ENCODE measurements at regions not wholly inside any gene's neighbourhood (a gene's known extent, or its start where the extent isn't known, plus 50 kb on each side); places are given as distances from the start of the nearest gene placed in this dataset.

- no peak for TF ChIP-seq MAX (IDR thresholded peaks at IDR 0.05)
- TF ChIP-seq ZSCAN20 (CRISPR knock-in tag; IDR thresholded peaks at IDR 0.05), result no peak
- no peak for TF ChIP-seq ZNF302 (CRISPR knock-in tag; IDR thresholded peaks at IDR 0.05)
- TF ChIP-seq BHLHE40 (IDR thresholded peaks at IDR 0.05; ENCODE audit: low read depth, low read length), result no peak
- TF ChIP-seq CBX8 (IDR thresholded peaks at IDR 0.05), result no peak
Observed at GRCh38 chr2:12603781-12604295, 112.9 kb upstream of the TRIB2 start (continued).

- DNase-seq (ENCODE audit: low read depth in 1 of 2, low spot score in 1 of 2), result no peak
- Histone ChIP-seq H3K4me1 (no peaks in the 10 kb centered on the region), H3K4me3 (no peak overlapping the region), H3K27ac (no peak overlapping the region), H3K9me3 (no peaks in the 10 kb centered on the region), H3K4me2 (no peak overlapping the region)
- FAIRE-seq, result no peak
- TF ChIP-seq HOXB5 (CRISPR knock-in tag; IDR thresholded peaks at IDR 0.05), result no peak
- TF ChIP-seq RNF2 (IDR thresholded peaks at IDR 0.05; ENCODE audit: borderline replicate concordance, low read depth), result no peak
- TF ChIP-seq MAX (IDR thresholded peaks at IDR 0.05), result no peak
- TF ChIP-seq ZFP36 (IDR thresholded peaks at IDR 0.05; ENCODE audit: borderline replicate concordance, partially characterized antibody), result no peak
- no peak for TF ChIP-seq BCL3 (IDR thresholded peaks at IDR 0.05)
- ATAC-seq, result no peak
- WGBS (ENCODE audit: missing lambda C conversion rate), result 3% methylated on average over 2 of the region's 2 CpGs
- POLR2A ChIA-PET, result no interaction called here
- CTCF ChIA-PET, result no interaction called here
Observed at GRCh38 chr2:12604341-12604740, 112.4 kb upstream of the TRIB2 start.

- Histone ChIP-seq H3K9me3 (no peaks in the 10 kb centered on the region), H3K4me1 (no peaks in the 10 kb centered on the region), H3K4me2 (no peak overlapping the region), H3K4me3 (no peak overlapping the region), H3K27ac (no peak overlapping the region)
- no peak for FAIRE-seq
- 0% methylated on average over 1 of the region's 1 CpG for WGBS (ENCODE audit: missing lambda C conversion rate)
- ChIA-PET CTCF (no interaction called here), POLR2A (no interaction called here)
- no peak for DNase-seq (ENCODE audit: low read depth in 1 of 2, low spot score in 1 of 2)
- TF ChIP-seq REST (IDR thresholded peaks at IDR 0.05) (no peak), EP300 (IDR thresholded peaks at IDR 0.05) (no peak), NFE2L2 (conservative IDR thresholded peaks at IDR 0.05; ENCODE audit: low read length) (no peak), BCL3 (IDR thresholded peaks at IDR 0.05) (no peak), ELK1 (IDR thresholded peaks at IDR 0.05; ENCODE audit: low read depth, low read length) (no peak), POLR2AphosphoS2 (conservative IDR thresholded peaks at IDR 0.05; ENCODE audit: low read length) (no peak), E2F6 (IDR thresholded peaks at IDR 0.05; ENCODE audit: borderline replicate concordance, low read depth) (no peak), JUN (IDR thresholded peaks at IDR 0.05) (no peak), RARB (CRISPR knock-in tag; IDR thresholded peaks at IDR 0.05) (no peak), NPAS2 (CRISPR knock-in tag; IDR thresholded peaks at IDR 0.05; ENCODE audit: borderline replicate concordance) (no peak), ZSCAN20 (CRISPR knock-in tag; IDR thresholded peaks at IDR 0.05) (no peak), RCOR1 (IDR thresholded peaks at IDR 0.05; ENCODE audit: low read depth, low read length) (no peak), RAD21 (conservative IDR thresholded peaks at IDR 0.05 in 1 of 2, IDR thresholded peaks at IDR 0.05 in 1 of 2) (no peak)
- ATAC-seq, result no peak
Observed at GRCh38 chr2:12605366-12605765, 111.4 kb upstream of the TRIB2 start.

Data from A549 (cell line).